ENCODE measurements at regions not wholly inside any gene's neighbourhood (a gene's known extent, or its start where the extent isn't known, plus 50 kb on each side); places are given as distances from the start of the nearest gene placed in this dataset.
A peak's percentile ranks its signal among the peaks of the same experiment; 100 is the strongest.

GRCh38 chr2:236317938-236318396 lies 53.8 kb upstream of the ASB18 start:
- DNase-seq (ENCODE audit: low spot score) (no peak), ATAC-seq (no peak)

- no peak for ATAC-seq
- DNase-seq (ENCODE audit: low spot score): no peak
Observed at GRCh38 chr2:236318401-236318800, 54.2 kb upstream of the ASB18 start.

GRCh38 chr2:236319036-236319435 lies 54.8 kb upstream of the ASB18 start:
- DNase-seq (ENCODE audit: low spot score) (no peak), ATAC-seq (no peak)

- no peak for DNase-seq (ENCODE audit: low spot score)
- ATAC-seq: no peak
Observed at GRCh38 chr2:236321415-236321814, 57.2 kb upstream of the ASB18 start.

GRCh38 chr2:236333417-236334121 lies 69.4 kb upstream of the ASB18 start:
- no peak for ATAC-seq
- DNase-seq (ENCODE audit: low spot score): no peak

GRCh38 chr2:236334122-236334876 lies 70.1 kb upstream of the ASB18 start:
- no peak for ATAC-seq
- DNase-seq (ENCODE audit: low spot score): no peak

GRCh38 chr2:236335696-236336574 lies 71.7 kb upstream of the ASB18 start:
- DNase-seq (ENCODE audit: low spot score): peak; percentile 30

GRCh38 chr2:236336575-236337464 lies 72.6 kb upstream of the ASB18 start:
- DNase-seq (ENCODE audit: low spot score) (peak; percentile 37), ATAC-seq (no peak)

More at GRCh38 chr2:236335696-236336574, 71.7 kb upstream of the ASB18 start:
- ATAC-seq: no peak

GRCh38 chr2:236337465-236338325 lies 73.5 kb upstream of the ASB18 start:
- DNase-seq (ENCODE audit: low spot score): peak; percentile 33
- ATAC-seq: peak; percentile 59

- ATAC-seq (no peak), DNase-seq (ENCODE audit: low spot score) (peak; percentile 39)
Observed at GRCh38 chr2:236338495-236339184, 74.4 kb upstream of the ASB18 start.

- DNase-seq (ENCODE audit: low spot score) (no peak), ATAC-seq (no peak)
Observed at GRCh38 chr2:236340251-236340650, 76.0 kb upstream of the ASB18 start.

- DNase-seq (ENCODE audit: low spot score) (no peak), ATAC-seq (no peak)
Observed at GRCh38 chr2:236341067-236341466, 76.9 kb upstream of the ASB18 start.

- no peak for ATAC-seq
Observed at GRCh38 chr2:236341721-236342120, 77.5 kb upstream of the ASB18 start.

GRCh38 chr2:236342507-236342906 lies 78.3 kb upstream of the ASB18 start:
- peak; percentile 24 for DNase-seq (ENCODE audit: low spot score)
- no peak for ATAC-seq

More at GRCh38 chr2:236341721-236342120, 77.5 kb upstream of the ASB18 start:
- DNase-seq (ENCODE audit: low spot score): no peak

GRCh38 chr2:236342951-236343350 lies 78.7 kb upstream of the ASB18 start:
- DNase-seq (ENCODE audit: low spot score): no peak
- no peak for ATAC-seq

- peak; percentile 85 for ATAC-seq
- no peak for DNase-seq (ENCODE audit: low spot score)
Observed at GRCh38 chr2:236343400-236344161, 79.4 kb upstream of the ASB18 start.

- no peak for ATAC-seq
Observed at GRCh38 chr2:236344446-236344845, 80.2 kb upstream of the ASB18 start.

More at GRCh38 chr2:236344446-236344845, 80.2 kb upstream of the ASB18 start:
- DNase-seq (ENCODE audit: low spot score): no peak
